Liver (tissue), 7 donors: ENCODE measurements at regions not wholly inside any gene's neighbourhood (a gene's known extent, or its start where the extent isn't known, plus 50 kb on each side); places are given as distances from the start of the nearest gene placed in this dataset.

Source experiments
- DNase-seq: peaks from one replicate; pipeline ENCODE4 v3.0.0-alpha.2; 2017; ENCODE audit warnings: low spot score
- H3K27ac ChIP-seq, 2 donors: one replicate each; pipeline ENCODE4 v1.7.0; 2013; ENCODE audit warnings: inconsistent platforms in 2 of 2, low read length in 2 of 2, control low read depth in 1 of 2, low read depth in 1 of 2, mild to moderate bottlenecking in 1 of 2
- H3K27me3 ChIP-seq, 4 donors: one replicate each; pipeline versions ENCODE4 v1.6.1 to v1.7.0; 2013; ENCODE audit warnings: low read length in 3 of 4, inconsistent platforms in 1 of 4, mild to moderate bottlenecking in 1 of 4, moderate library complexity in 1 of 4; ENCODE audit not compliant: control insufficient read depth in 4 of 4, insufficient read depth in 4 of 4
- H3K36me3 ChIP-seq, 4 donors: one replicate each; pipeline versions ENCODE4 v1.6.1 to v1.7.0; 2013; ENCODE audit warnings: low read length in 3 of 4, mild to moderate bottlenecking in 3 of 4, low read depth in 1 of 4, moderate library complexity in 1 of 4; ENCODE audit not compliant: control insufficient read depth in 4 of 4, insufficient read depth in 3 of 4
- H3K4me1 ChIP-seq, 4 donors: one replicate each; pipeline versions ENCODE4 v1.6.1 to v1.7.0; 2013; ENCODE audit warnings: low read length in 3 of 4, mild to moderate bottlenecking in 3 of 4, moderate library complexity in 1 of 4; ENCODE audit not compliant: control insufficient read depth in 4 of 4, insufficient read depth in 4 of 4
- H3K4me3 ChIP-seq, 3 donors: one replicate each; pipeline versions ENCODE4 v1.6.1 to v1.7.0; 2013; ENCODE audit warnings: low read length in 3 of 3, control low read depth in 1 of 3, low read depth in 1 of 3, mild to moderate bottlenecking in 1 of 3
- H3K9ac ChIP-seq, 2 donors: one replicate each; pipeline ENCODE4 v1.7.0; 2013; ENCODE audit warnings: low read length in 2 of 2, mild to moderate bottlenecking in 2 of 2, moderate library complexity in 2 of 2, control low read depth in 1 of 2, low read depth in 1 of 2
- H3K9me3 ChIP-seq, 4 donors: one replicate each; pipeline versions ENCODE4 v1.6.1 to v1.7.0; 2013; ENCODE audit warnings: low read length in 3 of 4; ENCODE audit not compliant: control insufficient read depth in 4 of 4
- EGR1 ChIP-seq, 2 donors: IDR thresholded peaks; 2 replicates each; pipeline ENCODE4 v1.6.1; 2016 to 2018; ENCODE audit warnings: antibody characterized with exemption in 2 of 2, low read depth in 2 of 2
- FOXA1 ChIP-seq: IDR thresholded peaks from 2 replicates; pipeline ENCODE4 v1.6.1; 2016; ENCODE audit warnings: antibody characterized with exemption
- FOXA2 ChIP-seq: IDR thresholded peaks from 2 replicates; pipeline ENCODE4 v1.6.1; 2016; ENCODE audit warnings: antibody characterized with exemption
- HNF4G ChIP-seq: IDR thresholded peaks from 2 replicates; pipeline ENCODE4 v1.6.1; 2016; ENCODE audit warnings: antibody characterized with exemption
- NR2F2 ChIP-seq: IDR thresholded peaks from 2 replicates; pipeline ENCODE4 v1.6.1; 2016; ENCODE audit warnings: antibody characterized with exemption
- RAD21 ChIP-seq, 2 donors: IDR thresholded peaks; 2 replicates each; pipeline ENCODE4 v1.6.1; 2016; ENCODE audit warnings: antibody characterized with exemption in 2 of 2, mild to moderate bottlenecking in 2 of 2
- REST ChIP-seq: IDR thresholded peaks from 2 replicates; pipeline ENCODE4 v1.6.1; 2016; ENCODE audit warnings: antibody characterized with exemption, mild to moderate bottlenecking
- RXRA ChIP-seq, 2 donors: IDR thresholded peaks; 2 replicates each; pipeline ENCODE4 v1.6.1; 2017 to 2018; ENCODE audit warnings: antibody characterized with exemption in 2 of 2, mild to moderate bottlenecking in 1 of 2
- SP1 ChIP-seq: IDR thresholded peaks from 2 replicates; pipeline ENCODE4 v1.6.1; 2018; ENCODE audit warnings: antibody characterized with exemption, mild to moderate bottlenecking
- TAF1 ChIP-seq: conservative IDR thresholded peaks from 2 replicates; pipeline ENCODE4 v1.6.1; 2016; ENCODE audit warnings: antibody characterized with exemption, mild to moderate bottlenecking
- WGBS: extraction: QIAGEN DNeasy Blood & Tissue Kit; methylation state at CpG from one replicate; pipeline ENCODE4 v1.1.7; 2013; 5-methylcytosine and 5-hydroxymethylcytosine counted together
- TF ChIP-seq, protein P1 (sequence below): IDR thresholded peaks from 2 replicates; pipeline ENCODE4 v1.6.1; 2016; ENCODE audit warnings: antibody characterized with exemption
- TF ChIP-seq, protein P2 (sequence below): IDR thresholded peaks from 2 replicates; pipeline ENCODE4 v1.6.1; 2016; ENCODE audit warnings: antibody characterized with exemption
- TF ChIP-seq, protein P3 (sequence below): IDR thresholded peaks from 2 replicates; pipeline ENCODE4 v1.6.1; 2016; ENCODE audit warnings: antibody characterized with exemption
- donor health status: healthy.
- donor health status: healthy.
- donor health status: healthy.
- donor health status: healthy.

DNA sequence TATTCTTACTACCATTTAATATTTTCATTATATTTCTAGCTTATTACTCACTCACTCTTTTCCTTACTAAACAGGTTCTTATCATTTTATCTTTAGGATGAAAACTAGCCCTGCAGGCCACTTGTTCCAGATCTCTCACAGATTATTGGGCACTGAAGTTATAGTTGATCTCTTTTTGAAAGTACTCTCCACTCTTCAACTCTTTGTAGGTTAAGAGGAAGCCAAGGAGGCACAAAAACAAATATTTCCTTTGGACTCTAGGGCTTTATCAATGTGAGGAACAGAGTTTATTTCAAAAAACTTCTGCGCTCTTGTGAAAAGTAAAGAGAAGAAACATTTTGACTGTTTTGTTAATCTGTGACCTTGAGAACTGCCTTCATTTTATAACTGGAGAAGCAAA is 96.0 kb upstream of the NPHP3 start:
- Histone ChIP-seq H3K27me3 (no peaks in the 10 kb centered on the region), H3K9ac (no peak overlapping the region), H3K36me3 (no peaks in the 10 kb centered on the region), H3K4me3 (no peak overlapping the region), H3K4me1 (no peaks in the 10 kb centered on the region), H3K9me3 (no peaks in the 10 kb centered on the region), H3K27ac (no peak overlapping the region)
- no peak for DNase-seq
- WGBS = 84% methylated on average over 1 of the region's 1 CpG
- TF ChIP-seq RAD21 (IDR thresholded peaks at IDR 0.05) (no peak), RXRA (IDR thresholded peaks at IDR 0.05) (no peak), REST (no peak), HNF4G (no peak), FOXA2 (no peak), TAF1 (no peak)

DNA sequence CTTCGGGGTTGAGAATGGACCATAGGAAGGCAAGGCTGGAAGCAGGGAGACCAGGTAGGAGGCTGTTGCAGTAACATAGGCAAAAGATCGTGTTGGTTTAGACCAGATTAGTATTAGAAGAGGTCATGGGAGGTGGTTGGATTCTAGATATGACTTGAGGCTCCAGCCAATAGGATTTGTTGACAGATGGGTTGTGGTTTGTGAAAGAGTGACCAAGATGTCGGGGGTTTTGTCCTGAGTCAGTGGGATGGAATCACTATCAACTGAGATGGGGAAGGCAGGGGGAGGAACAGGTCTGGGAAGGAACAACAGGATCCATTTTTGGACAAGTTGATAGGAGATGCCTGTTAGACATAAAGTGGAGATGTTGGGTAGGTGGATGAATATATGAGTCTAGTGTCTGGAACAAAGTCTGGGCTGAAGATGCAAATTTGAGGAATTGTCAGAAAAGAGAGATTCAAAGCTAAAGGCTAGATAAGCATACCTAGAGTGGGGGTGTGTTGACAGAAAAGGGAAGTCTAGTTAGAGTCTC is 95.5 kb upstream of the NPHP3 start:
- TF ChIP-seq, protein P1, sequence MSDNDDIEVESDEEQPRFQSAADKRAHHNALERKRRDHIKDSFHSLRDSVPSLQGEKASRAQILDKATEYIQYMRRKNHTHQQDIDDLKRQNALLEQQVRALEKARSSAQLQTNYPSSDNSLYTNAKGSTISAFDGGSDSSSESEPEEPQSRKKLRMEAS = no peak
- no peak for TF ChIP-seq RXRA (IDR thresholded peaks at IDR 0.05)
- TF ChIP-seq, protein P2, sequence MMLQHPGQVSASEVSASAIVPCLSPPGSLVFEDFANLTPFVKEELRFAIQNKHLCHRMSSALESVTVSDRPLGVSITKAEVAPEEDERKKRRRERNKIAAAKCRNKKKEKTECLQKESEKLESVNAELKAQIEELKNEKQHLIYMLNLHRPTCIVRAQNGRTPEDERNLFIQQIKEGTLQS = no peak
- TF ChIP-seq SP1 = no peak
- TF ChIP-seq FOXA1 = no peak
- Histone ChIP-seq H3K4me3 (no peak overlapping the region), H3K9ac (no peak overlapping the region), H3K4me1 (no peaks in the 10 kb centered on the region), H3K27ac (no peak overlapping the region), H3K9me3 (no peaks in the 10 kb centered on the region), H3K36me3 (no peaks in the 10 kb centered on the region), H3K27me3 (no peaks in the 10 kb centered on the region)
- WGBS = 69% methylated on average over 3 of the region's 3 CpGs
- DNase-seq = no peak

- no peak overlapping the region for H3K27ac ChIP-seq
- H3K4me3 ChIP-seq = no peak overlapping the region
- peaks cover 0 to 5% (median 0%) of the 10 kb centered on the region in 4 donors for H3K9me3 ChIP-seq
- no peaks in the 10 kb centered on the region for H3K36me3 ChIP-seq
- WGBS = 81% methylated on average over 1 of the region's 1 CpG
- H3K27me3 ChIP-seq = no peaks in the 10 kb centered on the region
- H3K4me1 ChIP-seq = no peaks in the 10 kb centered on the region
- TF ChIP-seq, protein P3, sequence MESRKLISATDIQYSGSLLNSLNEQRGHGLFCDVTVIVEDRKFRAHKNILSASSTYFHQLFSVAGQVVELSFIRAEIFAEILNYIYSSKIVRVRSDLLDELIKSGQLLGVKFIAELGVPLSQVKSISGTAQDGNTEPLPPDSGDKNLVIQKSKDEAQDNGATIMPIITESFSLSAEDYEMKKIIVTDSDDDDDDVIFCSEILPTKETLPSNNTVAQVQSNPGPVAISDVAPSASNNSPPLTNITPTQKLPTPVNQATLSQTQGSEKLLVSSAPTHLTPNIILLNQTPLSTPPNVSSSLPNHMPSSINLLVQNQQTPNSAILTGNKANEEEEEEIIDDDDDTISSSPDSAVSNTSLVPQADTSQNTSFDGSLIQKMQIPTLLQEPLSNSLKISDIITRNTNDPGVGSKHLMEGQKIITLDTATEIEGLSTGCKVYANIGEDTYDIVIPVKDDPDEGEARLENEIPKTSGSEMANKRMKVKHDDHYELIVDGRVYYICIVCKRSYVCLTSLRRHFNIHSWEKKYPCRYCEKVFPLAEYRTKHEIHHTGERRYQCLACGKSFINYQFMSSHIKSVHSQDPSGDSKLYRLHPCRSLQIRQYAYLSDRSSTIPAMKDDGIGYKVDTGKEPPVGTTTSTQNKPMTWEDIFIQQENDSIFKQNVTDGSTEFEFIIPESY = no peak
- TF ChIP-seq NR2F2 = no peak
- TF ChIP-seq RXRA (IDR thresholded peaks at IDR 0.05) = no peak
- TF ChIP-seq EGR1 (IDR thresholded peaks at IDR 0.05; ENCODE audit: low read depth in 2 of 2) = no peak
- H3K9ac ChIP-seq = no peak overlapping the region
- DNase-seq = no peak
Observed at GRCh38 chr3:132805071-132805470, 82.9 kb upstream of the NPHP3 start.
